SU-DHL-6 (cell line): ENCODE measurements at regions not wholly inside any gene's neighbourhood (a gene's known extent, or its start where the extent isn't known, plus 50 kb on each side); places are given as distances from the start of the nearest gene placed in this dataset.
"Not testable (repeated sequence)": the region's sequence is repeated elsewhere in the genome, so short reads cannot be mapped to it uniquely, and the experiment has no call there.

ENCODE experiments used
- H2AFZ ChIP-seq: fragments of 200-600 bp; sonication (generic); 2 replicates; pipeline ENCODE4 v1.6.1; 2014; ENCODE audit warnings: low read depth, mild to moderate bottlenecking, moderate library complexity, mixed read lengths, antibody characterized with exemption, low read length; ENCODE audit not compliant: severe bottlenecking
- H3F3A ChIP-seq: fragments of 200-600 bp; shearing (Covaris generic); 2 replicates; pipeline ENCODE4 v1.6.0; 2016; ENCODE audit warnings: antibody characterized with exemption, mild to moderate bottlenecking; ENCODE audit not compliant: insufficient read depth
- H3K27ac ChIP-seq: fragments of 200-600 bp; sonication (generic); 2 replicates; pipeline ENCODE4 v1.5.1; 2016; ENCODE audit warnings: low read depth, mild to moderate bottlenecking, low read length, moderate library complexity, mixed read lengths
- H3K27me3 ChIP-seq: fragments of 200-600 bp; sonication (generic), shearing (Covaris generic); 2 replicates; pipeline ENCODE4 v1.6.0; 2014; ENCODE audit warnings: mild to moderate bottlenecking, low read length
- H3K36me3 ChIP-seq: fragments of 200-600 bp; sonication (generic); 2 replicates; pipeline ENCODE4 v1.6.1; 2014; ENCODE audit warnings: mild to moderate bottlenecking, low read length, mixed read lengths
- H3K4me2 ChIP-seq: fragments of 300-600, 200-600 bp; shearing (Covaris generic), sonication (generic); 2 replicates; pipeline ENCODE4 v1.6.0; 2014; ENCODE audit warnings: low read length, low read depth, mild to moderate bottlenecking; ENCODE audit not compliant: poor library complexity, severe bottlenecking
- H3K4me3 ChIP-seq: fragments of 200-600 bp; sonication (generic); 2 replicates; pipeline ENCODE4 v1.5.1; 2014; ENCODE audit warnings: antibody characterized with exemption, low read length, mild to moderate bottlenecking, mixed read lengths; ENCODE audit not compliant: insufficient read depth, poor library complexity, severe bottlenecking
- H3K79me2 ChIP-seq: fragments of 200-600 bp; sonication (generic); 2 replicates; pipeline ENCODE4 v1.6.1; 2014; ENCODE audit warnings: mild to moderate bottlenecking, low read length, moderate library complexity; ENCODE audit not compliant: insufficient read depth
- H3K9ac ChIP-seq: fragments of 200-600 bp; sonication (generic); 2 replicates; pipeline ENCODE4 v1.7.0; 2014; ENCODE audit warnings: mild to moderate bottlenecking, low read length
- H3K9me2 ChIP-seq: fragments of 200-600 bp; sonication (generic); replicated peaks from 2 replicates; pipeline ENCODE4 v1.6.1; 2014; ENCODE audit warnings: low read length; ENCODE audit not compliant: insufficient read depth
- H3K9me3 ChIP-seq: fragments of 200-600 bp; sonication (generic); 2 replicates; pipeline ENCODE4 v1.6.1; 2014; ENCODE audit warnings: low read length, mixed read lengths; ENCODE audit not compliant: insufficient read depth
- H4K20me1 ChIP-seq: fragments of 200-600 bp; sonication (generic); 2 replicates; pipeline ENCODE4 v1.6.1; 2014; ENCODE audit warnings: low read depth, mild to moderate bottlenecking, antibody characterized with exemption, low read length, moderate library complexity, mixed read lengths
- CTCF ChIP-seq: fragments of 200-600 bp; sonication (generic); IDR thresholded peaks from one replicate; pipeline ENCODE4 v1.5.1; 2017; ENCODE audit warnings: antibody characterized with exemption, mild to moderate bottlenecking, low read length, moderate library complexity; ENCODE audit not compliant: insufficient read depth, poor library complexity, severe bottlenecking
- EZH2phosphoT487 ChIP-seq: fragments of 200-600 bp; sonication (generic), shearing (Covaris generic); conservative IDR thresholded peaks from 2 replicates; pipeline ENCODE4 v1.6.1; 2018; ENCODE audit warnings: mild to moderate bottlenecking, antibody characterized with exemption, low read length, moderate library complexity, mixed read lengths

- no peaks in the 10 kb centered on the region for H3K79me2 ChIP-seq
- H3K27ac ChIP-seq, result no peak overlapping the region
- no peaks in the 10 kb centered on the region for H4K20me1 ChIP-seq
- no peaks in the 10 kb centered on the region for H3F3A ChIP-seq
- H3K9me3 ChIP-seq, result no peaks in the 10 kb centered on the region
- no peak overlapping the region for H3K4me3 ChIP-seq
- TF ChIP-seq EZH2phosphoT487 (no peak), CTCF (no peak)
- no peaks in the 10 kb centered on the region for H3K36me3 ChIP-seq
- H3K4me2 ChIP-seq, result no peak overlapping the region
- H3K27me3 ChIP-seq, result no peaks in the 10 kb centered on the region
- H3K9me2 ChIP-seq, result no peaks in the 10 kb centered on the region
- no peak overlapping the region for H2AFZ ChIP-seq
- no peak overlapping the region for H3K9ac ChIP-seq
These were observed 194.5 kb downstream of the TBX18 start for GRCh38 chr6:84569882-84570281.

GRCh38 chr6:84568971-84569370 lies 195.4 kb downstream of the TBX18 start:
- TF ChIP-seq CTCF (no peak), EZH2phosphoT487 (no peak)
- H3K9ac ChIP-seq, result no peak overlapping the region

GRCh38 chr6:84565718-84566117 lies 198.7 kb downstream of the TBX18 start:
- H3K27me3 ChIP-seq, H3K4me3 ChIP-seq, H3K27ac ChIP-seq, H3K79me2 ChIP-seq, H3K9ac ChIP-seq, H3K9me2 ChIP-seq, H3F3A ChIP-seq, H2AFZ ChIP-seq, H3K4me2 ChIP-seq, H4K20me1 ChIP-seq, H3K36me3 ChIP-seq, H3K9me3 ChIP-seq: not testable (repeated sequence)

More at GRCh38 chr6:84568971-84569370, 195.4 kb downstream of the TBX18 start:
- Histone ChIP-seq H3K27me3 (no peaks in the 10 kb centered on the region), H3K4me3 (no peak overlapping the region), H4K20me1 (no peaks in the 10 kb centered on the region), H2AFZ (no peak overlapping the region), H3K36me3 (no peaks in the 10 kb centered on the region), H3K79me2 (no peaks in the 10 kb centered on the region), H3K9me3 (no peaks in the 10 kb centered on the region), H3K27ac (no peak overlapping the region), H3K9me2 (no peaks in the 10 kb centered on the region), H3F3A (no peaks in the 10 kb centered on the region), H3K4me2 (no peak overlapping the region)

DNA sequence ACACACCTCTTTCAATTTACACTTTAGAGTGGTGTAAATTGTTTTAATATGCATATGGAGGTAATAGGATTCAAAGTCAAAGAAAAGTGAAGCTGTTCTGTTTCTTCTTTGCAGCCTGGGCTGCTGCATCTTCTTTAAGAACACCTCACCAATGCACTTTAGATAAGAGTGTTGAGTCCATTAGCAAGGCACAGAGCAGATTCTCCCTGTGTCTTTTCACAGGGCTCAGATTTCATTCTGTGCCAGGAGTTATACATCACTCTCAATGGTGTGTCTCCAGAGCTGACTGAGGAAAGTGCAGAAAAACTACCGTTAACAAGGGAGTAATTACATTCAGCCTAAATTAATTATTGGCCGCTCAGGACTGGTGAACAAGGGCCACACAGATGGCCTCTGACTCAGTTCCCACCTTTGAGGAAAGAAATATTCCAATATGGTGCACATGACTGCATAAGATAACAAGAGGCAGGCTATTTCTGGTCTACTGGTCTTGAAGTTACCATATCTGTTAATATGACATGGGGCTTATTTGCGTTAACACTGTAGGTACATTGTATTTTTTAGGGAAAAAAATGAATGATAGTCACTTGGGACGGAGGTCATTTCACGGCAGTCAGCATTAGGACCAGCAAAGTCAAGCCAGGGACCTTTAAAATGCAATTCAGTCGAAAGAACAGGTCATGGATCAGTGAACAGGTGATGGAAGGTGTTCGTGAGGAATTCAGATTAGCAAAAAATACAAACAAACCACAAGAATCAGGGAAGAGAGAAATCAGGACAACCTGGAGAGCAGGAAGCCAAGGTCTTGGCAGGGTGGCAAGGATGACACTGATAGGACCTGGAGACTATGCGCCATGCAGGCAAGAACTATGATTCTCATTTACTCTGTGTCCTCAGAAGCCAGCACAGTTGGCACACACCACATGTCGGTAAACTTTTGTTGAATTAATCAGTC lies 203.7 kb downstream of the TBX18 start:
- Histone ChIP-seq H3K9me3 (no peaks in the 10 kb centered on the region), H3K27ac (no peak overlapping the region), H3K9ac (no peak overlapping the region), H3K79me2 (no peaks in the 10 kb centered on the region), H3K27me3 (no peaks in the 10 kb centered on the region), H3K4me3 (no peak overlapping the region), H3F3A (no peaks in the 10 kb centered on the region), H3K36me3 (no peaks in the 10 kb centered on the region), H4K20me1 (no peaks in the 10 kb centered on the region), H2AFZ (no peak overlapping the region), H3K9me2 (no peaks in the 10 kb centered on the region), H3K4me2 (no peak overlapping the region)
- no peak for TF ChIP-seq EZH2phosphoT487
- no peak for TF ChIP-seq CTCF
